GM12892 (cell line): ENCODE measurements at regions not wholly inside any gene's neighbourhood (a gene's known extent, or its start where the extent isn't known, plus 50 kb on each side); places are given as distances from the start of the nearest gene placed in this dataset.

Experiments used
- POLR2A ChIP-seq: IDR thresholded peaks from 2 replicates; pipeline ENCODE4 v1.6.1; 2011; ENCODE audit warnings: low read depth, low read length, control low read depth
- POLR2AphosphoS5 ChIP-seq: IDR thresholded peaks from 2 replicates; pipeline ENCODE4 v1.6.1; 2011; ENCODE audit warnings: low read depth, low read length, control low read depth
- TAF1 ChIP-seq: IDR thresholded peaks from 2 replicates; pipeline ENCODE4 v1.6.1; 2011; ENCODE audit warnings: low read depth, mild to moderate bottlenecking, control low read depth, low read length, borderline replicate concordance

DNA sequence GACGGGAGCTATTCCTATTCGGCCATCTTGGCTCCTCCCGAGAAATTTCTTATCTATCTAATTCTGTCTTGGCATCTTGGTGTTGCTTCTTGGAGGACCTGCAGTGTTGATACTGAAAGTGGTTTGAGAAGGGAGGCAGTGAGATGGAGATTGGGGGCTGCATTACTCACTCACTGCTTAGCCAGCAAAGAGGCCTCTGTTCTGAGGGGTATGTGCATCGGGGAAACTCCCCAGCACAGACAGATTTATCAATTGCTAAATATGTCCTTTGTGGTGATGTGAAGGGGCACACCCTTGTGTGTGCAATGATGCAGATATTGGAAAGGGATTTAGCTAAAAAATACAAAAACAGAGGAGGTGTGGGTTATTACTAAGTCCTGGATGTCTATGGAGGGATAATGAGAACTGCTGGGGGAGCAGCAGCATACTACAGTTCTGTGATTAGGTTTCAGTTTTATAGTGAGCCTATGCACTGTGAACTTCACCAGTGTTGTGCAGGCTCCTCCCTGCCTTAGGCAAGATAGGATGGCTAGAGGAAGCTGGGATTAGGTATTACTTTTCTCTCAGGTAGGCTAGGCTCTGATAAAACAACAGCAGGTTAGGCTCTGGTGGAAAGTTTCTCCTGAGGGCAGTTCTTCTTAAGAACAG is 279.0 kb downstream of the HS3ST1 start:
- TF ChIP-seq POLR2AphosphoS5 (no peak), TAF1 (no peak), POLR2A (no peak)
